ENCODE measurements at regions not wholly inside any gene's neighbourhood (a gene's known extent, or its start where the extent isn't known, plus 50 kb on each side); places are given as distances from the start of the nearest gene placed in this dataset.

DNA sequence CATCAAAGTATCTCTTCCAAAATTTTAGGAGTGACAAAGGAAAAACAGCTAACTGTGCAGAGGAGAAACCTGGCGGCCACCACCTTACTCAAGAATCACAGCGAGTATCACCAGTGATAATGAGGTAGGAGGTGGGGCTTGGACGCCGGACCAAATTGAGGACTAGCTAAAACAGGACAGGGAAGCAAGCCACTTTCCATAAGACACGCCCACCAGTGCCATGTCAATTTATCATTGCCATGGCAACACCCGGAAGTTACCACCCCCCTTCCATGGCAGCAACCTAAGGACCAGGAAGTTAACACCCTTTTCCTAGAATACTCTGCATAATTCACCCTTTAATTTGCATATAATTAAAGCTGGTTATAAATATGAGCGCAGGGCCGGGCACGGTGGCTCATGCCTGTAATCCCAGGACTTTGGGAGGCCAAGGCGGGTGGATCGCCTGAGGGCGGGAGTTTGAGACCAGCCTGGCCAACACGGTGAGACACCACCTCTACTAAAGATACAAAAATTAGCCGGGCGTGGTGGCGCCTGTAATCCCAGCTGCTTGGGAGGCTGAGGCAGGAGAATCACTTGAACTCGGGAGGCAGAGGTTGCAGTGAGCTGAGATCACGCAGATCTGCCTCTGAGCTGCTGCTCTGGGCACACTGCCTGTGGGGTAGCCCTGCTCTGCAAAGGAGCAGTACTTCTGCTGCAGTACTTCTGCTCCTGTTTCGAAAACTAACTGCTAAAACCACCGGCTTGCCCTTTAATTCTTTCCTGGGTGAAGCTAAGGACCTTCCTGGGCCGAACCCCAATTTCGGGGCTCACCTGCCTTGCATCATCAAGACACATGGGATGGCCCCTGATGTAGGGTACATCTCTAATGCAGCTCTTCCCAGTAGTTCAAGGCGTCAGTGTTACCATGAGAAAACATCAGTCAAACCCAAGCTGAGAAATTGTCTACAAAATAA, 116.7 kb downstream of the HMX1 start:
- intact Hi-C loops (cut with DNase I): no loop called here
- no peak for DNase-seq
- TF ChIP-seq, protein P1, sequence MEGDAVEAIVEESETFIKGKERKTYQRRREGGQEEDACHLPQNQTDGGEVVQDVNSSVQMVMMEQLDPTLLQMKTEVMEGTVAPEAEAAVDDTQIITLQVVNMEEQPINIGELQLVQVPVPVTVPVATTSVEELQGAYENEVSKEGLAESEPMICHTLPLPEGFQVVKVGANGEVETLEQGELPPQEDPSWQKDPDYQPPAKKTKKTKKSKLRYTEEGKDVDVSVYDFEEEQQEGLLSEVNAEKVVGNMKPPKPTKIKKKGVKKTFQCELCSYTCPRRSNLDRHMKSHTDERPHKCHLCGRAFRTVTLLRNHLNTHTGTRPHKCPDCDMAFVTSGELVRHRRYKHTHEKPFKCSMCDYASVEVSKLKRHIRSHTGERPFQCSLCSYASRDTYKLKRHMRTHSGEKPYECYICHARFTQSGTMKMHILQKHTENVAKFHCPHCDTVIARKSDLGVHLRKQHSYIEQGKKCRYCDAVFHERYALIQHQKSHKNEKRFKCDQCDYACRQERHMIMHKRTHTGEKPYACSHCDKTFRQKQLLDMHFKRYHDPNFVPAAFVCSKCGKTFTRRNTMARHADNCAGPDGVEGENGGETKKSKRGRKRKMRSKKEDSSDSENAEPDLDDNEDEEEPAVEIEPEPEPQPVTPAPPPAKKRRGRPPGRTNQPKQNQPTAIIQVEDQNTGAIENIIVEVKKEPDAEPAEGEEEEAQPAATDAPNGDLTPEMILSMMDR (IDR thresholded peaks at IDR 0.05): no peak

DNA sequence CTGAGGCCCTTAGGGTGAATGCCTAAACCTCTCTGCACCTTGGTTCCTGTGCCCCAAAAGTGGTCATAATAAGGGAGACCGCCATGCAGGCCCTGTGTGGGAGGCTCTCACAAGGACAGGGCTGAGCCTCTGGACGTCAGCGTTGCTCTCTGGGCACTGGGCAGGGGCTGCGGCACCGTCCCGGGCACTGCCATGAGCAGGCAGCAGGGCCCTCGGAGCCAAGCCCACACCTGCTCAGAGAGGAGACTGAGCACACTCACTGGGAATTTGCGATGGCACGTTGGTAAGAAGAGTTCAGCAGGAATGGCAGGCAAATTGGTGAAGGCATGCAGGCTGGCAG, 123.4 kb downstream of the HMX1 start:
- TF ChIP-seq, protein P1 (IDR thresholded peaks at IDR 0.05): no peak
- no peak overlapping the region for H3K4me3 ChIP-seq
- intact Hi-C loops (cut with DNase I): no loop called here
- H3K9ac ChIP-seq (ENCODE audit: low read depth in 2 of 2, low read length in 2 of 2): no peak overlapping the region
- no peak overlapping the region for H3K27ac ChIP-seq
- H3K36me3 ChIP-seq: no peaks in the 10 kb centered on the region
- H3K4me1 ChIP-seq: no peaks in the 10 kb centered on the region
- H3K27me3 ChIP-seq: no peaks in the 10 kb centered on the region
- no peaks in the 10 kb centered on the region for H3K9me3 ChIP-seq
- no peak for DNase-seq

More for the DNA sequence above, 116.7 kb downstream of the HMX1 start:
- Histone ChIP-seq H3K27me3 (no peaks in the 10 kb centered on the region), H3K36me3 (no peaks in the 10 kb centered on the region), H3K4me1 (no peaks in the 10 kb centered on the region), H3K9me3 (no peaks in the 10 kb centered on the region), H3K4me3 (no peak overlapping the region), H3K27ac (no peak overlapping the region), H3K9ac (ENCODE audit: low read depth in 2 of 2, low read length in 2 of 2) (no peak overlapping the region)

DNA sequence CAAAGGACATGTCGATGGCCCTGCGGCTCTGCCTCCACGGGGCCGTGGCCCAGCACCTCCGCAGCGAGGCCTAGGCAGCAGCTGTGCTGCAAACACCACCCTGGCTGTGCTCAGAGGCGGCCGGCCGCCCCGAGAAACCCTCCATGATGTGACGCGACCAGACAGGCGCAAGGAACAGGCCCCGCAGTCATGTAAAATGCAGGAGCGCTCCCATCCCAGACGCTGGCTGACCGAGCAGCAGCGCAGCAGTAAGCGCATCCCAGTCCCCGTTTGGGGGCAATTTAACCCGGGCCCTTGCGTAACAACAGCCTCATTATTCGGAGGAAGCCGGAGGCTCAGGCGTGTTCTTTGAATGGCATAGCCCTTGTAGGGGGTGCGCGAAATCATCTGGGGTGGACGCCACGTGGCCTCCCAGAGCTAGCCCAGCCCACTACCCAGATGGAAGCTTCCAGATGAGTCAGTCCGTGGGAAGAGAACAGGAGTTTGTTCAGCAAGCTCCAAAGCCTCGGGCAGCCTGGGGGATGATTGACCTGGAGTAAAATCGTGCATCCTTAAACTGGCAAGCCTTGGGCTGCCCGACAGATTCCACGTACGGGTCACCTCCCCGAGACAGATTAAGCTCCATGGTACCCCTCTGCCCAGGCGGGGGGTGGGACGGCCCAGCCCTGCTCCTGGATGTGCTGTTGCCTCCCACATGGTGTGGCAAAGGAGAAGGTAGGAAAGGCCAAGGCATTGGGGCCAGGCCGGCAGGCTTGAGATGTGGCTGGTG, 124.0 kb downstream of the HMX1 start:
- DNase-seq: no peak
- intact Hi-C loops (cut with DNase I): no loop called here
- no peaks in the 10 kb centered on the region for H3K9me3 ChIP-seq
- no peaks in the 10 kb centered on the region for H3K27me3 ChIP-seq
- no peaks in the 10 kb centered on the region for H3K36me3 ChIP-seq
- TF ChIP-seq, protein P1 (IDR thresholded peaks at IDR 0.05): no peak
- no peak overlapping the region for H3K9ac ChIP-seq (ENCODE audit: low read depth in 2 of 2, low read length in 2 of 2)
- H3K27ac ChIP-seq: no peak overlapping the region
- no peaks in the 10 kb centered on the region for H3K4me1 ChIP-seq
- no peak overlapping the region for H3K4me3 ChIP-seq

DNA sequence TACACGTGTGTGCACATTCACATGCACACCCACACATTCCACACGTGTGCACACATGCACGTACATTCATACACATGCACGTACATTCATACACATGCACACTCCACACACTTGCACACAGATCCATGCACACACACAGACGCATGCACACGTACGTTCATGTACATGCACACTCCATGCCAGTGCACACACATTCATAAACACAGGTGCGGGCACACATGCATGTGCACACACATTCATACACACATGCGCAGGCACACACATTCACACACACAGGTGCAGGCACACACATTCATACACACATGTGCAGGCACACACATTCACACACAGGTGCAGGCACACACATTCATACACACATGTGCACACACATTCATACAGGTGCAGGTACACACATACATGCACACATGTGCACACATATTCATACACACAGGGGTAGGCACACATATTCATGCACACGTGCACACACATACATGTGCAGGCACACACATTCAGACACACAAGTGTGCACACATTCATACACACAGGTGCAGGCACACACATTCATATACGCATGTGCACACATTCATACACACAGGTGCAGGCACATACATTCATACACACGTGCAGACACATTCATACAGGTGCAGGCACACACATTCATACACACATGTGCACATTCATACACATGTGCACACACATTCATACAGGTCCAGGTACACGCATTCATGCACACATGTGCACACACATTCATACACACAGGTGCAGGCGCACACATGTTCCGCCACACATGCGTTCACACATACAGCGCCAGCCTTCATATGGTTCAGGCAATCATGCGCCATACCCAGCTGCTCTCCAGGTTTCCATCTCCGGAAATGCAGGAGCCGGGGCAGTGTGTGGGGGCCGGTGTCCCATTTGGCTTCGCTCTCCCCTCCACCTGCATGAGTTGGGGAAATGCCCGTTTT, 124.8 kb downstream of the HMX1 start:
- TF ChIP-seq, protein P1 (IDR thresholded peaks at IDR 0.05): no peak
- DNase-seq: no peak
- Histone ChIP-seq H3K36me3 (no peaks in the 10 kb centered on the region), H3K4me1 (no peaks in the 10 kb centered on the region), H3K27ac (no peak overlapping the region), H3K9ac (ENCODE audit: low read depth in 2 of 2, low read length in 2 of 2) (no peak overlapping the region), H3K27me3 (no peaks in the 10 kb centered on the region), H3K4me3 (no peak overlapping the region), H3K9me3 (no peaks in the 10 kb centered on the region)
- intact Hi-C loops (cut with DNase I): no loop called here

DNA sequence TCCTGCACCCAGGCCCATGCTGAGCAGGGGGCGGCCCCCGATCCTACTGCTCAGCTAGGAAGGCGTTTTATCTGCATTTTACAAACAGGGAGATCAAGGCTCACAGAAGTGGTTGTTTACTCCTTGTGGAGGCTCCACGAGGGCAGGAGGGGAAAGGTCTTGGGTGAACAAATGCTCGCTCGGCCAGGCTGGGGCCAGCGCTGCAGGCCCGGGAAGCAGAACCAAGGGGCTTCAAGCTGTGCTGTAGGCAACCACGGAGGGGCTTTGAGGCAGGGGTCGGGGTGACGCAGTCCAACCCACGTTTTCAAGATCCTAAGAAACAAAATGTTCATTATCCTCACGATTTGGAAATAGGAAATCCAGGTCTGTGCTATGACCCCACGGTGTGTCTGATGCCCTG, 125.8 kb downstream of the HMX1 start:
- TF ChIP-seq, protein P1 (IDR thresholded peaks at IDR 0.05): no peak
- Histone ChIP-seq H3K27ac (no peak overlapping the region), H3K9me3 (no peaks in the 10 kb centered on the region), H3K9ac (ENCODE audit: low read depth in 2 of 2, low read length in 2 of 2) (no peak overlapping the region), H3K4me3 (no peak overlapping the region), H3K36me3 (no peaks in the 10 kb centered on the region), H3K27me3 (no peaks in the 10 kb centered on the region), H3K4me1 (no peaks in the 10 kb centered on the region)
- intact Hi-C loops (cut with DNase I): no loop called here
- DNase-seq: no peak

Data from colonic mucosa (tissue), 4 donors.